Breast epithelium (tissue), 3 donors: ENCODE measurements at regions not wholly inside any gene's neighbourhood (a gene's known extent, or its start where the extent isn't known, plus 50 kb on each side); places are given as distances from the start of the nearest gene placed in this dataset.

Experiments used
- CTCF ChIP-seq, 3 donors: fragments of 450-650 bp; IDR thresholded peaks; one replicate each; pipeline ENCODE4 v1.5.1; 2016 to 2017; ENCODE audit warnings: antibody characterized with exemption in 3 of 3, mild to moderate bottlenecking in 3 of 3, moderate library complexity in 3 of 3
- POLR2AphosphoS5 ChIP-seq, 3 donors: sonication (generic); formaldehyde crosslinking; IDR thresholded peaks; one replicate each; pipeline ENCODE4 v1.6.1; 2017; ENCODE audit warnings: antibody characterized with exemption in 3 of 3

GRCh38 chr20:6892724-6893123 is 125.2 kb downstream of the BMP2 start:
- no peak for TF ChIP-seq CTCF (IDR thresholded peaks at IDR 0.05)
- TF ChIP-seq POLR2AphosphoS5 (IDR thresholded peaks at IDR 0.05): no peak
